ENCODE measurements at regions not wholly inside any gene's neighbourhood (a gene's known extent, or its start where the extent isn't known, plus 50 kb on each side); places are given as distances from the start of the nearest gene placed in this dataset.

DNA sequence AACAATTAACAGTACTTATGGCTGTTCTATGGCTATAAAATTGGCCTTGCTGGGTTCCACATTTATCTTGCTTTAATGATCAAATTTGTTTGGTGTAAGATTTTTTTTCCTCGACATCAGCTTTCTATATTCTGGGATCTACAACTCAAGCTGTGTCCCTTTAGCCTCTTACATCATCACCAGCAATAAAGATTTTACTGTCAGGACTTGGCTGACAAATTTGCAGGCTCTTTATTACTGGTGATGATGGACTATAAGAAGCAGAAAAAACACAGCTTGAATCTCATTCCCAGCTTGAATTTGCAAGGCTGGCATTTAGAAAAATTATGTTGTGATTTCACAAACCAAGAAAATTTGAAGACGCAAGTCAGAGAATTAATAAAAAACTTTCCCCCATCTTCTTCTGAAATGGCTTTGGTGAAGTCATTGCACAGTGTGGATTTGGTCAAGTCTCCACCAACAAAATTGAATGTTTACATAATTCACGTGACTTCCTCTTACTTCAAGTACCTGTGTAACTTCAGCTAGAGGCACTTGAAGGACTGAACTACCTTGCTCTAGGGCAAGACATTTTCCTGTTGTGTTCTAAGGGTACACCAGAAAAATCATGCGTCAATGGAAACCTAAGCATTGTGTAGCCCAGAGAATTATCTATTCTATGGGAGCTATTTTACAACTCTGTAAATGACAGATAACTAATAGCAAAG, 175.0 kb downstream of the CBLN4 start:
- no peaks in the 10 kb centered on the region for H3K9me3 ChIP-seq (ENCODE audit: insufficient read depth, low read depth)
- H3F3A ChIP-seq (ENCODE audit: insufficient read depth, low read depth): no peaks in the 10 kb centered on the region
- DNase-seq: no peak
- TF ChIP-seq, protein P1, sequence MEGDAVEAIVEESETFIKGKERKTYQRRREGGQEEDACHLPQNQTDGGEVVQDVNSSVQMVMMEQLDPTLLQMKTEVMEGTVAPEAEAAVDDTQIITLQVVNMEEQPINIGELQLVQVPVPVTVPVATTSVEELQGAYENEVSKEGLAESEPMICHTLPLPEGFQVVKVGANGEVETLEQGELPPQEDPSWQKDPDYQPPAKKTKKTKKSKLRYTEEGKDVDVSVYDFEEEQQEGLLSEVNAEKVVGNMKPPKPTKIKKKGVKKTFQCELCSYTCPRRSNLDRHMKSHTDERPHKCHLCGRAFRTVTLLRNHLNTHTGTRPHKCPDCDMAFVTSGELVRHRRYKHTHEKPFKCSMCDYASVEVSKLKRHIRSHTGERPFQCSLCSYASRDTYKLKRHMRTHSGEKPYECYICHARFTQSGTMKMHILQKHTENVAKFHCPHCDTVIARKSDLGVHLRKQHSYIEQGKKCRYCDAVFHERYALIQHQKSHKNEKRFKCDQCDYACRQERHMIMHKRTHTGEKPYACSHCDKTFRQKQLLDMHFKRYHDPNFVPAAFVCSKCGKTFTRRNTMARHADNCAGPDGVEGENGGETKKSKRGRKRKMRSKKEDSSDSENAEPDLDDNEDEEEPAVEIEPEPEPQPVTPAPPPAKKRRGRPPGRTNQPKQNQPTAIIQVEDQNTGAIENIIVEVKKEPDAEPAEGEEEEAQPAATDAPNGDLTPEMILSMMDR (conservative IDR thresholded peaks at IDR 0.05): no peak
- TF ChIP-seq EZH2 (IDR thresholded peaks at IDR 0.05; ENCODE audit: low read depth): no peak
- H3K79me2 ChIP-seq (ENCODE audit: low read depth): no peaks in the 10 kb centered on the region
- no peaks in the 10 kb centered on the region for H3K4me1 ChIP-seq (replicated peaks; ENCODE audit: insufficient read depth)
- no peak overlapping the region for H3K4me2 ChIP-seq
- CTCF ChIA-PET: no interaction called here
- no TSS peak for BruUV-seq (replicated peaks)
- H2AFZ ChIP-seq: no peak overlapping the region
- no peak overlapping the region for H3K27ac ChIP-seq
- H3K9me2 ChIP-seq (ENCODE audit: insufficient read depth): no peaks in the 10 kb centered on the region
- no peak overlapping the region for H3K4me3 ChIP-seq
- H4K20me1 ChIP-seq (ENCODE audit: insufficient read depth): no peaks in the 10 kb centered on the region
- intact Hi-C loops (cut with micrococcal nuclease; ENCODE audit: unreplicated experiment): no loop called here
- no peaks in the 10 kb centered on the region for H3K36me3 ChIP-seq (ENCODE audit: low read depth)
- POLR2A ChIA-PET (ENCODE audit: unreplicated experiment): no interaction called here
- 0 out of 2 replicates have a peak, but pooled peaks cover 3% of the 10 kb centered on the region for H3K27me3 ChIP-seq (ENCODE audit: insufficient read depth, low read depth)

DNA sequence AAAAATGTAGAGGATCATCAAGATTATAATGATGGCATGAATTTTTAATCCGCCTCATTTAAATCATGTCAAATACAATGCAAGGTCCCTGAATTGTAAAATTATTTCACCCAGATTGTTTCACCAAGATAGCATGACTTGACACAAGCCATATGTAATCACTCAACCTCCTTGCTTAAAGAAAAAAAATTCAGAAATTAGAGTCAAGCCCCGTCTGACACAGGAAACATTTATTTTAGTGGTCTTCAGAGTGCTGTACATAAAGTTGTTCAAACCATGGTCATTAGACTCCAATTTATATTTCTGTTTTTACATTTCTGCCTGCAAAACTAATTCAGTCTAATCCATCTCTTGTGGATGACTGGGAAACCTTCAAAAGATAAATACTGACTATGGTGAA, 200.2 kb downstream of the CBLN4 start:
- TF ChIP-seq EZH2 (IDR thresholded peaks at IDR 0.05; ENCODE audit: low read depth): no peak
- TF ChIP-seq, protein P1 (conservative IDR thresholded peaks at IDR 0.05): no peak
- intact Hi-C loops (cut with micrococcal nuclease; ENCODE audit: unreplicated experiment): no loop called here
- H3K36me3 ChIP-seq (ENCODE audit: low read depth): no peaks in the 10 kb centered on the region
- no peaks in the 10 kb centered on the region for H3K4me1 ChIP-seq (replicated peaks; ENCODE audit: insufficient read depth)
- CTCF ChIA-PET: no interaction called here
- POLR2A ChIA-PET (ENCODE audit: unreplicated experiment): no interaction called here
- no peaks in the 10 kb centered on the region for H3F3A ChIP-seq (ENCODE audit: insufficient read depth, low read depth)
- H3K27ac ChIP-seq: no peak overlapping the region
- H3K79me2 ChIP-seq (ENCODE audit: low read depth): no peaks in the 10 kb centered on the region
- H2AFZ ChIP-seq: no peak overlapping the region
- H4K20me1 ChIP-seq (ENCODE audit: insufficient read depth): no peaks in the 10 kb centered on the region
- H3K4me3 ChIP-seq: no peak overlapping the region
- H3K27me3 ChIP-seq (ENCODE audit: insufficient read depth, low read depth): 0 out of 2 replicates have a peak, but pooled peaks cover 2% of the 10 kb centered on the region
- no peaks in the 10 kb centered on the region for H3K9me3 ChIP-seq (ENCODE audit: insufficient read depth, low read depth)
- DNase-seq: no peak
- no TSS peak for BruUV-seq (replicated peaks)
- no peak overlapping the region for H3K4me2 ChIP-seq
- no peaks in the 10 kb centered on the region for H3K9me2 ChIP-seq (ENCODE audit: insufficient read depth)

GRCh38 chr20:55800552-55801245, 204.6 kb downstream of the CBLN4 start:
- POLR2A ChIA-PET (ENCODE audit: unreplicated experiment): no interaction called here
- CTCF ChIA-PET: no interaction called here

More at GRCh38 chr20:55800552-55801245, 204.6 kb downstream of the CBLN4 start:
- H3K9me3 ChIP-seq (ENCODE audit: insufficient read depth, low read depth): no peaks in the 10 kb centered on the region
- H3K4me3 ChIP-seq: no peak overlapping the region
- H3K27me3 ChIP-seq (ENCODE audit: insufficient read depth, low read depth): peaks cover 32% of the 10 kb centered on the region; the same call in 1 of the 2 replicates
- H4K20me1 ChIP-seq (ENCODE audit: insufficient read depth): no peaks in the 10 kb centered on the region
- no peak overlapping the region for H3K4me2 ChIP-seq
- no peak for DNase-seq
- H3K36me3 ChIP-seq (ENCODE audit: low read depth): no peaks in the 10 kb centered on the region
- no peaks in the 10 kb centered on the region for H3K9me2 ChIP-seq (ENCODE audit: insufficient read depth)
- no peak overlapping the region for H3K27ac ChIP-seq
- no TSS peak for BruUV-seq (replicated peaks)
- no peaks in the 10 kb centered on the region for H3K79me2 ChIP-seq (ENCODE audit: low read depth)
- H3F3A ChIP-seq (ENCODE audit: insufficient read depth, low read depth): no peaks in the 10 kb centered on the region
- no peaks in the 10 kb centered on the region for H3K4me1 ChIP-seq (replicated peaks; ENCODE audit: insufficient read depth)
- no peak overlapping the region for H2AFZ ChIP-seq
- TF ChIP-seq, protein P1 (conservative IDR thresholded peaks at IDR 0.05): no peak
- TF ChIP-seq EZH2 (IDR thresholded peaks at IDR 0.05; ENCODE audit: low read depth): no peak
- intact Hi-C loops (cut with micrococcal nuclease; ENCODE audit: unreplicated experiment): no loop called here

Measured in PC-9 (cell line).